OCI-LY3 (cell line): ENCODE measurements at regions not wholly inside any gene's neighbourhood (a gene's known extent, or its start where the extent isn't known, plus 50 kb on each side); places are given as distances from the start of the nearest gene placed in this dataset.
"Not testable (repeated sequence)": the region's sequence is repeated elsewhere in the genome, so short reads cannot be mapped to it uniquely, and the experiment has no call there.

Experiments used
- CTCF ChIP-seq: fragments of 200-600, 300-600 bp; sonication (generic); IDR thresholded peaks from 2 replicates; pipeline ENCODE4 v1.5.1; 2014; ENCODE audit warnings: antibody characterized with exemption, low read length, low read depth
- EZH2phosphoT487 ChIP-seq: fragments of 200-600 bp; shearing (Covaris generic); IDR thresholded peaks from 2 replicates; pipeline ENCODE4 v1.6.1; 2018; ENCODE audit warnings: antibody characterized with exemption, mixed run types, low read depth

- TF ChIP-seq CTCF, EZH2phosphoT487: not testable (repeated sequence)
Measured at GRCh38 chr3:81182086-81182875, 579.2 kb downstream of the GBE1 start.
